ENCODE measurements at regions not wholly inside any gene's neighbourhood (a gene's known extent, or its start where the extent isn't known, plus 50 kb on each side); places are given as distances from the start of the nearest gene placed in this dataset.
"Not testable (repeated sequence)": the region's sequence is repeated elsewhere in the genome, so short reads cannot be mapped to it uniquely, and the experiment has no call there.

GRCh38 chr1:234821840-234822239 is 211.9 kb upstream of the IRF2BP2 start:
- DNase-seq (ENCODE audit: low spot score) = no peak

GRCh38 chr1:234820597-234820996 is 210.6 kb upstream of the IRF2BP2 start:
- DNase-seq (ENCODE audit: low spot score) = no peak

- DNase-seq (ENCODE audit: low spot score) = not testable (repeated sequence)
Observed at GRCh38 chr1:234819845-234820244, 209.9 kb upstream of the IRF2BP2 start.

GRCh38 chr1:234818040-234818387 is 208.0 kb upstream of the IRF2BP2 start:
- not testable (repeated sequence) for DNase-seq (ENCODE audit: low spot score)

- DNase-seq (ENCODE audit: low spot score) = not testable (repeated sequence)
Observed at GRCh38 chr1:234817313-234818039, 207.5 kb upstream of the IRF2BP2 start.

- not testable (repeated sequence) for DNase-seq (ENCODE audit: low spot score)
Observed at GRCh38 chr1:234816864-234817263, 206.9 kb upstream of the IRF2BP2 start.

- DNase-seq (ENCODE audit: low spot score) = not testable (repeated sequence)
Observed at GRCh38 chr1:234816186-234816851, 206.3 kb upstream of the IRF2BP2 start.

- not testable (repeated sequence) for DNase-seq (ENCODE audit: low spot score)
Observed at GRCh38 chr1:234815295-234815815, 205.4 kb upstream of the IRF2BP2 start.

GRCh38 chr1:234814235-234814634 is 204.3 kb upstream of the IRF2BP2 start:
- not testable (repeated sequence) for DNase-seq (ENCODE audit: low spot score)

GRCh38 chr1:234811824-234812223 is 201.8 kb upstream of the IRF2BP2 start:
- DNase-seq (ENCODE audit: low spot score) = not testable (repeated sequence)

- DNase-seq (ENCODE audit: low spot score) = not testable (repeated sequence)
Observed at GRCh38 chr1:234810726-234811125, 200.7 kb upstream of the IRF2BP2 start.

- DNase-seq (ENCODE audit: low spot score) = not testable (repeated sequence)
Observed at GRCh38 chr1:234809854-234810245, 199.9 kb upstream of the IRF2BP2 start.

- not testable (repeated sequence) for DNase-seq (ENCODE audit: low spot score)
Observed at GRCh38 chr1:234808943-234809853, 199.2 kb upstream of the IRF2BP2 start.

GRCh38 chr1:234808459-234808858 is 198.5 kb upstream of the IRF2BP2 start:
- DNase-seq (ENCODE audit: low spot score) = not testable (repeated sequence)

- not testable (repeated sequence) for DNase-seq (ENCODE audit: low spot score)
Observed at GRCh38 chr1:234807705-234808104, 197.7 kb upstream of the IRF2BP2 start.

GRCh38 chr1:234802586-234802985 is 192.6 kb upstream of the IRF2BP2 start:
- not testable (repeated sequence) for DNase-seq (ENCODE audit: low spot score)

- not testable (repeated sequence) for DNase-seq (ENCODE audit: low spot score)
Observed at GRCh38 chr1:234801636-234802035, 191.7 kb upstream of the IRF2BP2 start.

GRCh38 chr1:234801147-234801546 is 191.2 kb upstream of the IRF2BP2 start:
- not testable (repeated sequence) for DNase-seq (ENCODE audit: low spot score)

GRCh38 chr1:234800563-234800962 is 190.6 kb upstream of the IRF2BP2 start:
- DNase-seq (ENCODE audit: low spot score) = not testable (repeated sequence)

- not testable (repeated sequence) for DNase-seq (ENCODE audit: low spot score)
Observed at GRCh38 chr1:234799021-234799689, 189.2 kb upstream of the IRF2BP2 start.

- not testable (repeated sequence) for DNase-seq (ENCODE audit: low spot score)
Observed at GRCh38 chr1:234797216-234797615, 187.2 kb upstream of the IRF2BP2 start.

- DNase-seq (ENCODE audit: low spot score) = not testable (repeated sequence)
Observed at GRCh38 chr1:234796438-234796792, 186.4 kb upstream of the IRF2BP2 start.

All from germinal center (tissue), 1 donor.